Tibial nerve (tissue), 4 donors: ENCODE measurements at regions not wholly inside any gene's neighbourhood (a gene's known extent, or its start where the extent isn't known, plus 50 kb on each side); places are given as distances from the start of the nearest gene placed in this dataset.

Experiments used
- EP300 ChIP-seq, 2 donors: sonication (generic); formaldehyde crosslinking; IDR thresholded peaks; one replicate each; pipeline ENCODE4 v1.6.1; 2017; ENCODE audit warnings: antibody characterized with exemption in 2 of 2, mild to moderate bottlenecking in 1 of 2
- POLR2A ChIP-seq, 2 donors: fragments of 450-650 bp; IDR thresholded peaks; one replicate each; pipeline ENCODE4 v1.6.1; 2017; ENCODE audit warnings: antibody characterized with exemption in 2 of 2, mild to moderate bottlenecking in 2 of 2, moderate library complexity in 2 of 2
- TF ChIP-seq, protein P1 (sequence below), 5 experiments: fragments of 200-600 bp in 3 of 5; fragments of 450-650 bp in 2 of 5; sonication (generic) in 3 of 5; IDR thresholded peaks; one replicate each; pipeline ENCODE4 v1.5.1; 2016 to 2019; ENCODE audit warnings: antibody characterized with exemption in 5 of 5, mild to moderate bottlenecking in 3 of 5, moderate library complexity in 2 of 5

GRCh38 chr2:235300368-235301201, 193.3 kb upstream of the AGAP1 start:
- no peak for TF ChIP-seq EP300 (IDR thresholded peaks at IDR 0.05)
- TF ChIP-seq, protein P1, sequence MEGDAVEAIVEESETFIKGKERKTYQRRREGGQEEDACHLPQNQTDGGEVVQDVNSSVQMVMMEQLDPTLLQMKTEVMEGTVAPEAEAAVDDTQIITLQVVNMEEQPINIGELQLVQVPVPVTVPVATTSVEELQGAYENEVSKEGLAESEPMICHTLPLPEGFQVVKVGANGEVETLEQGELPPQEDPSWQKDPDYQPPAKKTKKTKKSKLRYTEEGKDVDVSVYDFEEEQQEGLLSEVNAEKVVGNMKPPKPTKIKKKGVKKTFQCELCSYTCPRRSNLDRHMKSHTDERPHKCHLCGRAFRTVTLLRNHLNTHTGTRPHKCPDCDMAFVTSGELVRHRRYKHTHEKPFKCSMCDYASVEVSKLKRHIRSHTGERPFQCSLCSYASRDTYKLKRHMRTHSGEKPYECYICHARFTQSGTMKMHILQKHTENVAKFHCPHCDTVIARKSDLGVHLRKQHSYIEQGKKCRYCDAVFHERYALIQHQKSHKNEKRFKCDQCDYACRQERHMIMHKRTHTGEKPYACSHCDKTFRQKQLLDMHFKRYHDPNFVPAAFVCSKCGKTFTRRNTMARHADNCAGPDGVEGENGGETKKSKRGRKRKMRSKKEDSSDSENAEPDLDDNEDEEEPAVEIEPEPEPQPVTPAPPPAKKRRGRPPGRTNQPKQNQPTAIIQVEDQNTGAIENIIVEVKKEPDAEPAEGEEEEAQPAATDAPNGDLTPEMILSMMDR (IDR thresholded peaks at IDR 0.05) = no peak
- TF ChIP-seq POLR2A (IDR thresholded peaks at IDR 0.05) = no peak
